ENCODE measurements at regions not wholly inside any gene's neighbourhood (a gene's known extent, or its start where the extent isn't known, plus 50 kb on each side); places are given as distances from the start of the nearest gene placed in this dataset.
"Not testable (repeated sequence)": the region's sequence is repeated elsewhere in the genome, so short reads cannot be mapped to it uniquely, and the experiment has no call there.

DNA sequence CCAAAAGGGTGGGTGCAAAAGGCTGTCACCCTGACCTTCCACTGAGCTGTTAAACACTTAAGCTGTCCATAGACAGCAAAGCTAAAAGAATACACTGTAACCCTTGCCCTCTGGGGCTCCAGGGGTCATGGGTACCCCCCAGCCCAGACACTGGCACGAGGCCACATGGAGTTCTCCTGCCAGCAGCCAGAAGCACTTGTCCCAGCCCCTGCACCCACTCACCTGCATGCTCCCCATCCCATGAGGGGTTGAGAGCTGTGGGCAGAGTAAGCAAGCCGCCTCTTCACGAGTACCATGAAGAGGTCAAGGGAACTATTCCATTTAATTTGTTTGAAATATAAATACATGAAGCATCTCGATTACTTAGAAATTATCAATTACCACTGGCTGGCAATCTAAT lies 867.1 kb upstream of the ZEB2 start:
- no peak for DNase-seq (ENCODE audit: extremely low read depth, low read depth, low spot score)

- no peak for DNase-seq (ENCODE audit: extremely low read depth, low read depth, low spot score)
Measured at GRCh38 chr2:145383961-145384360, 864.0 kb upstream of the ZEB2 start.

- peak; percentile 83 for DNase-seq (ENCODE audit: extremely low read depth, low read depth, low spot score)
Measured at GRCh38 chr2:145380436-145381017, 860.6 kb upstream of the ZEB2 start.

- no peak for DNase-seq (ENCODE audit: extremely low read depth, low read depth, low spot score)
Measured at GRCh38 chr2:145379934-145380333, 860.0 kb upstream of the ZEB2 start.

DNA sequence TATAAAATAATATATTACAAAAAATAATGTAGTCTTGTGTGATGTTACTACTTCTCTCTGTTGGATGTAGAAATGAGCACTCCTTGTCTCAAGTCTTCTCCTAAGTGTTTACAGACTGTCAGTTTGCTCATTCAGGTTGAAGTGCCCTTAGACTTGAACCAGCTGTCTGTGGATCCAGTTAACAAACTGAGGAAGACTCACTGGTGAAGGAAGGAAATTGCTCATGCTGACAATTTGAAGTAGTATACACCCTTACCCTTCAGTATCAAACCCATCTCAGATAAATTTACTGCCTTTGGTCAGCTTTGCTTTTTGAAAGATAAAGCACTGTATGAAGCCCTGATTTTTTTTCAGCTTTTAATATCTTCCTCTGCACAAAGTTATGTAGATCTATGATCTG lies 854.2 kb upstream of the ZEB2 start:
- DNase-seq (ENCODE audit: extremely low read depth, low read depth, low spot score) = no peak

DNA sequence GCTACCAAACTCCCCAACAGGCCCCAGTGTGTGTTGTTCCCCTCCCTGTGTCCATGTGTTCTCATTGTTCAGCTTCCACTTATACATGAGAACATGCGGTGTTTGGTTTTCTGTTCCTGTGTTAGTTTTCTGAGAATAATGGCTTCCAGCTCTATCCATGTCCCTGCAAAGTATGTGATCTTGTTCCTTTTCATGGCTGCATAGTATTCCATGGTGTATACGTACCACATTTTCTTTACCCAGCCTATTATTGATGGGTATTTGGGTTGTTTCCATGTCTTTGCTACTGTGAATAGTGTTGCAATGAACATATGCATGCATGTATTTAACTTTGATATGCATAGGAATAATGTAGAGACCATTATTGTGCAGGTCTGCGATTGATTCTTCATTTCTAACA lies 847.4 kb upstream of the ZEB2 start:
- not testable (repeated sequence) for DNase-seq (ENCODE audit: extremely low read depth, low read depth, low spot score)

GRCh38 chr2:145366341-145366740 lies 846.4 kb upstream of the ZEB2 start:
- DNase-seq (ENCODE audit: extremely low read depth, low read depth, low spot score) = no peak

DNA sequence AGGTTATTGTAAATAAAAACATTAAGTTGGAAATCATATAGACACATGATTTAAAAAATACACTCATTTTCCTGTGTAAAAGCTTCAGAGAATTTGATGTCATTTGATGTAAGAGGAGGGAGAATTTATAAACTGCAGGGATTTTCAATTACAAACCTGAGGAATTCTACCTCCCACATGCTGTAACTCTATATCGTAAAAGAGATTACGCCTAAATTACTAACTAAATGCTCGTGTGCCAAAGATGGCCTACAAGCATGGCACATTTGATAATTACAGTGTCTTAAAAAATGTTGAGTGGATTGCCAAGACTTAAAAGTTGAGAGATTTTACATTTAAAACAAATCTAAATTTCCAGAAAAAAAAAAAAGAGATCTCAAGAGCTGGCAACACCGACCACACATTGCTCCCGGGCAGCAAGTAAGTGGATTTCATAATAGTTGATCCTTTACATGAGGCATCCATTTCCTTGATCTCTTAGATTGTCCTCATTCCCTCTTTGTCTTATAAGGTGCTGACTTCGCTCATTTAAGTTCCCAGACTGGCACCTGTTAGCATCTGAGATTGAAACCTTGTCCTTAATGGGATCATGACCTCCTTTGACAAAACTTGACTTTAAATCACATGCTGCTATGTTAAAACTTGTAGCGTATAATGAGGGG lies 840.3 kb upstream of the ZEB2 start:
- DNase-seq (ENCODE audit: extremely low read depth, low read depth, low spot score) = no peak

DNA sequence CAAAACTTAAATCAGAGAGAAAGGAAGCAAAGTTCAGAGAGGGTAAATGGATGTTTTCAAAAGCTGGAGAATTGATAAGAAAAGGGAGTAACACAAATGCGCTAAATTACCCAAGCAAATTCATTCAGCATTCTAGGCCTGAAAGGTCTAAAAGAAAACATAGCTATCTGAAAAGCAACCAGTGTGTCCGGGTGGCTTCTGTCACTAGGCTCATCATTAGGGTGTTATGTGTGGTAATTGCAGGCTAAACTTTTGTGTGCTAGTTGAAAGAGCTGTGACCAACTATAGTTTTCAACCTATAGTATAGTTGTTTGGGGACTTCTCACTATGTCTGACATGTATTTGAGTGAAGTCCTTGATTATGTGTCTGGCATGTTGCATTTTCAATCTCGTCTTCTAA lies 839.6 kb upstream of the ZEB2 start:
- no peak for DNase-seq (ENCODE audit: extremely low read depth, low read depth, low spot score)

- no peak for DNase-seq (ENCODE audit: extremely low read depth, low read depth, low spot score)
Measured at GRCh38 chr2:145356056-145356455, 836.1 kb upstream of the ZEB2 start.

DNA sequence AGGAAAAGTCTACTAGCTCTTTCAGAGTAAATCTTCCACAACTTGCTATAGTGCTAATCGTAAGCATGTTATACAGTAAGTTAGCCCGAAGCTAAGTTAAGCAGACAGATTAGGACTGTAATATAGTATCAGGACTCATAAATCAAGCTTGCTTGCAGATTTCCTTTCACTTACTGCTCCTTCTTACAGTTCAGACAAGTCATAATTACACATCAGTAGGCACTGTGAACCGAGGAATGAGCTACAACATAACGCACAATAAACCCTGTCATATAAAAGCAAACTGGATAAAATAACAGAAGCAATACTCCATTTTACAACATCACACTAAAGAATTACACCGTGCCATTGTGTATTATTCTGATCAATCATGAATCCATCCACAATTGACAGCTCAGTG lies 832.6 kb upstream of the ZEB2 start:
- no peak for DNase-seq (ENCODE audit: extremely low read depth, low read depth, low spot score)

DNA sequence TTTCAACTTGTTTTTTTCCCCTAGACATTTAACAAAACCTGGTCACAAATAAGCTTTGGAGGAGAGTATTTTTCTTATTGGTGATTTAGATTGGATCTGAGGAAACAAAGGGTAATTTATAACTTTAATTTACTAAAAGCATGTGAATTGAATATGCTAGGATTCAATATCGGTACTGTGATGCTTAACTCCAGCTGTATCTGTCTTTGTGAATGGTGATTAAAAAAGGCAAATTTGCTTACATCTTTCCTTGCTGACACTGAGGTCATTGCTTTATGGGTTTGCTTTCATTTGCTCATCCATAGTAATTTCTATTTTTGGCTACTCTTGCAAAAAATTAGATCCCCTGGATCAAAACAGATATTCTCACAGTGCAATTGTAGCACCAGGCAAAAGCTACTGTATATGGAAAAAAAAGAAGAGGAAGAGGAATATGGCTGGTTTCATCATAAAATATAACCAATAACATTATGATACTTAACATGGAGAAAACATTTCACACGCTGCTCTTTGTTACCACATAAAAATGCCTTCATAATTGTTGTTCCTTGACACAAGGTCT lies 832.0 kb upstream of the ZEB2 start:
- DNase-seq (ENCODE audit: extremely low read depth, low read depth, low spot score) = no peak

DNA sequence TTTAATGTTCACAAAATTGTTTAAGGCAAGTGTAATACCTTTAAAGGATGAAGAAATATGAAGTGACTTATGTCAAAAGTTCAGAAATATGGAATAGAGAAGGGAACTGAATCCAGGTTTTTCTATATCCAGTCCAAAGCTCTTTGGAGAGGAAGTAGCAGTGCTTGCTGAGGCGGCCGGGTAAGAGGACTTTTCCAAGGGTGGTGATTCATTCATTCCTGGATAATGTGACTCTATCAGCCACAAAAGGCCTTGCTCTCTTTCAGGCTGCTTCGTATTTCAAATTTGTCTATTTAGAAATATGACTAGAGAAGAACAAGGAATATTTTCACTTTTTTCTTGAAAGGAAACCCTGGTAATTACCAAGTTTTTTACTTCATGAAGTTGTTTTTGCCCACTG lies 830.1 kb upstream of the ZEB2 start:
- DNase-seq (ENCODE audit: extremely low read depth, low read depth, low spot score) = no peak

DNA sequence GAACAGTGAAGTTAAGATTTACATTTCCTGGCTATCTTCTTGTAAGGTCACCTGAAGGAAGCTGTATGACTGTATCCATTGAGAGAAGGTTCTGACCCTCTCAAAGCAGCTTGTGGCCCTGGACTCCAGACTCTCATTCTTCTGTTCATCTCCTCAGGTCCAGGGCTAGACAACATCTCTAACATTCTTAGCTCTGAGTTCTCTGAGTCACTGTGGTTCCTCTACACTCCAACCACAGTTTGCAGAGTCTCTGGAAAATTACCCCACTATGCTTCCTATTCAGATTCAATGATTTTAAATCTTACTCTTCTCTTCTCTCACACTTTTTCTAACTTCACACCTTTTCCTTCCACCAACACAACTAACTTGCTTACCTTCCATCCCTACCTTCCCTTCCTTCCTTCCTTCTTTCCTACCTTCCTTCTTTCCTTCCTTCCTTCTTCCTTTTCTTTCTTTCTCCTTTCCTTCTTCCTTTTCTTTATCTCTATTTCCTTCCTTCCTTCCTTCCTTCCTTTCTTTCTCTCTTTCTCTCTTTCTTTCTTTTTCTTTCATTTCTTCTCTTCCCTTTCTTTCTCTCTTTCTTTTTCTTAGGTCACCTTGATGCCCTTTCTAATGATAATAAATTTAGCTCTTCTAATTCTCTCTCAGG lies 824.3 kb upstream of the ZEB2 start:
- no peak for DNase-seq (ENCODE audit: extremely low read depth, low read depth, low spot score)

DNA sequence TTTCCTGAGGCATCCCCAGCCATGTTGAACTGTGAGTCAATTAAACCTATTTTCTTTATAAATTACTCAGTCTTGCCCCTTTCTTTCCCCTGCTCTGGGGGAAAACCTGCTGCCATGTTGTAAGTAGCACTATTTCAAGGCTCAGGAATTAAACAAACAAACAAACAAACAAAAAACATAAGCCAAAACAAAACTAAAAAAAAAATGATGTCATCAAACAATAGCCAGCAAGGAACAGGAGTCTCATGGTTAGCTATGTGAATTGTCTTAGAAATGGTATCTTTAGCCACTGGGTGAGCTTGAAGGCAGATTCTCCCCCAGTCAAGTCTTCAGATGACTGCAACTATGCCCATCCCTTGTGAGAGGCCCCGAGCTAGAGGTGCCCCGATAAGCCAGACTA lies 823.4 kb upstream of the ZEB2 start:
- no peak for DNase-seq (ENCODE audit: extremely low read depth, low read depth, low spot score)

- no peak for DNase-seq (ENCODE audit: extremely low read depth, low read depth, low spot score)
Measured at GRCh38 chr2:145341536-145341935, 821.6 kb upstream of the ZEB2 start.

GRCh38 chr2:145339646-145340045 lies 819.7 kb upstream of the ZEB2 start:
- DNase-seq (ENCODE audit: extremely low read depth, low read depth, low spot score) = no peak

DNA sequence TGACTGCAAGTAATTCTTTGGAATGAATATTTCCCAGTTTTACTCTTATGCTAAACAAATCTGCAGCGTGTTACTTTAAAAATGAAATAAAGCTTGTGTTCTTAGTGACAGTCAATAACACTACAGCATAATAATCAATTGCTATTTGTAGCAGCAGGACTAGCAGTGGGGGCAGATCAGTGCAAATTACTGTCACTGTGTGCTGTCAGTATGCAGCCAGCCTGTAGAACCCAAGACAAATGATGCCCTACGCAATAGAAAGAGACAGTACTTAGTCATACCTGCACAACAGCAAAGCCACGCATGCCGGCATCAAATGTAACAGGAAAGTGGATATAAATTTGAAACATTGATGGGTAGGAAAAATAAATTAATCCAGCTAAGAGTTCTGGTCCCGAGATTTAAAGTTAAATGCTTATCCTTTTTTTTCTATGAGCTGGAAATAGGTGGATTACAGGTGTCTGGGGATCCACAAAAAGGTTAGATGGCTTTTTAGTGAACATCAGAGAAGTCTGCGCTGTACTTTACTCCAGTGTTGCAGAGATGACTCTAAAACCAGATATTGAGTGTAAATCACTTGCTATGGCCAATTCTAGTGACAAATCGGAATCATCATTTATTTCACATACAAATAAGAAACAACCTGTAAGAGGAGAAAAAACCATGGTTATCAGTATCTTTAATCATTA lies 812.4 kb upstream of the ZEB2 start:
- no peak for DNase-seq (ENCODE audit: extremely low read depth, low read depth, low spot score)

DNA sequence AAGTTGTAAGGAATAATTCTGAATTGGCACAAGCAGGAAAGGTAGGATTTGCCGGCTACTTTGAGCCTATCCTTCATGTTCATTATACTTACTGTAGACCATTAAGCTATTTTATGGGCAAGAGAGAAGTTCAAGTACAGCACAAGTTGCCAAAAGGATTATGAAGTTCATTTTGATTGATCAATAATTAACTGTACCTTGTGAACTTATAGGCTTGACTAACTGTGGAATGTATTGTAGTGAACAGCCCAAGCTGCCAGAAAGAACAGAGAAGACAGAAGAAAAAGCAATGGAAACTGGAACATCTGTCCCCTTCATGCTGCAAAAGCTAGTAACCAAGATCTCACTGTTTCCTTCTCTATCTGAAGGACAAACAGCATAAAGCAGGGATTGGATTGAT lies 810.1 kb upstream of the ZEB2 start:
- DNase-seq (ENCODE audit: extremely low read depth, low read depth, low spot score) = no peak

DNA sequence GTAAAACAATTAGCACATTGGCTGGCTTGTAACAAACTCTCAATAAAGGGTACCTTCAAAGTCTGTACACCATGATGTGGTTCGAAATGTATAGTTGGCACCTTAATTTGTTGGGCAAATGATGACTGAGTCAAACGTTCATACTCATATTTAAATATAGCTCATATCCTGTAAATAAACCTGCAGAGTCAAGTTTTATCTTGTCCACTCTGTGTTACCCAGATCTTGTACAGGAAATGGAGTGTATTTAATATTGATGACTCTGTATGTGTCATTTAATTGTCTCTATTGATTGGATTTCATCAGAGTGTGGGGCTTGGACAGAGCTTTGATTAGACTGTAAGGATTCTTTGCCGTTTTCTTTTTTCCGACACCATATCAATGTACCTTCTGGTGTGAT lies 805.6 kb upstream of the ZEB2 start:
- DNase-seq (ENCODE audit: extremely low read depth, low read depth, low spot score) = no peak

DNA sequence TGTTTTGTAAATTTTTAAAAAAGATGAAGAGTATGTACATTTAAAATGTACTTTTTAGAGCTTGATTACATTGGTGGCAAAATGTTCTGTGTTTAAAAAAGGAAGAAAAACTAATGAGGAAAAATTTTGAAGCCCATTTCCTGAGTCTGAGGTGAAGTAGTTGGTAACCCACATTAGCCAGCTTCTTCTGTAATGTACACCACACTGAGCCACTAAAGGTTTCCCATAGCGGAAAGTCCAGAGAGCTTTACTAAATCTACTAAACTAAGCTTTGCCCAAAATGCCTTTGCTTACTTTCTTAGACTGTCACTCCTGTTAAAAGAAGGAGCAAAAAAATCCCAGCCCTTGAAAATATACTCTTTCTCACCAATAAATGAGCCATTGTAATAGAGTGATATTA lies 804.8 kb upstream of the ZEB2 start:
- DNase-seq (ENCODE audit: extremely low read depth, low read depth, low spot score) = no peak

DNA sequence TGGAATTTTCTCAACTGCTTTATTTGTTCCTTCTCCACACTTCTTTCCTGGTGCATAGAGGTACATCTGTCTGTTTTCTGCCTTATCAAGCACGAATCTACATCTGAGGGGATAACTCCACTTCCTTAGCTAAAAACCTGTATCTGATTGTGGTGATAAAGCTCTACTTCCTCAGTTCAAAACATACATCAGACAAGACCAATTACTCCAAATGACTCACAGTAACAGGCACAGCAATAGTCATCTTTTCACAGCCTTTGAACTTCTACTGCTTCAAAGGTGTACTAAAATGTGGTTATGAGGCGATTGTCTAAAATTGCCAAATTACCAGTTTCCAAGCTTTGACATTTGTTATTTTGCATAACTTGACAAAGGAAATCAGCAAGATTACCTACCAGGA lies 803.6 kb upstream of the ZEB2 start:
- DNase-seq (ENCODE audit: extremely low read depth, low read depth, low spot score) = no peak

All from glomerular endothelial cell (primary cell).